ENCODE measurements at regions not wholly inside any gene's neighbourhood (a gene's known extent, or its start where the extent isn't known, plus 50 kb on each side); places are given as distances from the start of the nearest gene placed in this dataset.
"Not testable (repeated sequence)": the region's sequence is repeated elsewhere in the genome, so short reads cannot be mapped to it uniquely, and the experiment has no call there.

DNA sequence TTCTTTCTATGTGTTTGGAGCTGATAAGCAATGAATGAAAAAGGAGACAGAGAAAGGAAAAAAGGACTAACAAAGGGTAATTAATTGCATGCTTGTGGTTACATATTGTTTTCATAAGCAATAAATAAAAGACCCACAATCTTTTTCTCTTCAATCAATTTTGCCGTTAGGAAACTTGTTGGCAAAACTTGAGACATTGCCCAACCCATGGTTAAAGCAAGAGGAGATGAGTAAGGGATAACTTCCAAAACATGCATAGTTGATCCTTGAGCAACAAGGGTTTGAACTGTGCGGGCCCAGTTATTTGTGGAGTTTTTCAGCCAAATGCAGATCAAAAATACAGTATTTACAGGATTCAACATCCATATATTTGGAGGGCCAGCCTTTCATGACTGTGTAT is 572.4 kb downstream of the AMY1C start:
- DNase-seq, result no peak

DNA sequence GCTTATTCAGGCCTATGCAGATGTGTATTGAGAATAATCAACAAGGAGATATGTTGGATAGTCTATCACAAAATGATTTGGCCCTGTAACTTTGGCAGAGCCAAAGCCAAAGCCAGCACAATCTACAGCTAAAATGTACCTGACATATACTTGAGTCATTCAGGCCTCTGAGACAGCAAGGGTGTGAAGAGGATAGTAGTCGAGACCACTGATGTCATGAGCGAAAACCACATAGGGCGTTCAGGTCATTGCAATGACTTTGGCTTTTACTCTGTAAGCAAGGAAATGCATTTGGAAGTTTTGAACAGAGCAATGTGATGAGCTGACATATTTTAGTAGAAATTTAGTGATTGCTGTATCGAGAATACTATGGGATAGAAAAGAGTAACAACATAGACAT is 579.6 kb downstream of the AMY1C start:
- no peak for DNase-seq

DNA sequence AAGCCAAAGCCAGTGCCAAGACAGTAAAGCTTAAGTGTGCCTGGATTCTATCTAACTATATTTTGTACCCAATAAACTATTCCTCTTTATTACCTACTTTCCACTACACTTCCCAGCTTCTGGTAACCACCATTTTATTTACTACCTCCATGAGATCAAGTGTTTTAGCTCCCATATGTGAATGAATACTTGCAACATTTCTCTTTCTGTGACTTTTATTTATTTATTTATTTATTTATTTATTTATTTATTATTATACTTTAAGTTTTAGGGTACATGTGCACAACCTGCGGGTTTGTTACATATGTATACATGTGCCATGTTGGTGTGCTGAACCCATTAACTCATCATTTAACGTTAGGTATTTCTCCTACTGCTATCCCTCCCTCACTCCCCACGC is 582.1 kb downstream of the AMY1C start:
- no peak for DNase-seq

DNA sequence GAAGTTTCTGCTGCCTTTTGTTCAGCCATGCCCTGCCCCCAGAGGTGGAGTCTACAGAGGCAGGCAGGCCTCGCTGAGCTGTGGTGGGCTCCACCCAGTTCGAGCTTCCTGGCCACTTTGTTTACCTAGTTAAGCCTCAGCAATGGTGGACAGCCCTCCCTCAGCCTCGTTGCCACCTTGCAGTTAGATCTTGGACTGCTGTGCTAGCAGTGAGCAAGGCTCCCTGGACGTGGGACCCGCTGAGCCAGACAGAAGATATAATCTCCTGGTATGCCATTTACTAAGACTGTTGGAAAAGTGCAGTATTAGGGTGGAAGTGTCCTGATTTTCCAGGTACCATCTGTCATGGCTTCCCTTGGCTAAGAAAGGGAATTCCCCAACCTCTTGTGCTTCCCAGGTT is 588.2 kb downstream of the AMY1C start:
- not testable (repeated sequence) for DNase-seq

DNA sequence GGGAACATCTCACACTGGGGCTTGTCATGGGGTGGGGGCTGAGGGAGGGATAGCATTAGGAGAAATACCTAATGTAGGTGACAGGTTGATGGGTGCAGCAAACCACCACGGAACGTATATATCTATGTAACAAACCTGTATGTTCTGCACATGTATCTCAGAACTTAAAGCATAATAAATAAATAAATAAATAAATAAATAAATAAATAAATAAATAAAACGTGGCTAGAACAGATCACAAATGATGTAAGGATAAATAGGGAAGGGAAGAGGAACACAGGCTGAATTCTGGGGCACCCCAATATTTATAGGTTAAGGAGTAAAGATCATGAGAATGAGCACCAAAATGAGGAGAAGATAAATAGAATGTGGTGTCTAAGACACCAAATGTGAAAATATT is 592.2 kb downstream of the AMY1C start:
- DNase-seq, result no peak

DNA sequence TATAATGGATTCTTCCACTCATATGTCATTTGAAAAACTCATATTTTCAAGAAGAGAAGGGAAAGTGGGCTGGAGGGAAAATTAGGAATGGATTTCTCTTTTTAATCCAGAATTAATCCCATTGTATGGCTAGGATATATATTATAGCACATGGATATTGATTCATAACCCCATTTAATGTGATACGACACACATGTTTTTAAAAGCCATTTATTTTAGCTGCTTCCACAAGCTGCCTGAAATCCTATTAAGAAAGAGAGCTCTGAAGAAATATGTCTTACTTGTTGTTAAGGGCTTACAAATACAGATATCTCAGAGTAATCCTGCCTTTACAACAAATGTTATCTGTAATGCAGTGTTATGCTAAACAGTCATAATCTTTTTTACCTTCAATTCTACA is 598.6 kb downstream of the AMY1C start:
- no peak for DNase-seq

DNA sequence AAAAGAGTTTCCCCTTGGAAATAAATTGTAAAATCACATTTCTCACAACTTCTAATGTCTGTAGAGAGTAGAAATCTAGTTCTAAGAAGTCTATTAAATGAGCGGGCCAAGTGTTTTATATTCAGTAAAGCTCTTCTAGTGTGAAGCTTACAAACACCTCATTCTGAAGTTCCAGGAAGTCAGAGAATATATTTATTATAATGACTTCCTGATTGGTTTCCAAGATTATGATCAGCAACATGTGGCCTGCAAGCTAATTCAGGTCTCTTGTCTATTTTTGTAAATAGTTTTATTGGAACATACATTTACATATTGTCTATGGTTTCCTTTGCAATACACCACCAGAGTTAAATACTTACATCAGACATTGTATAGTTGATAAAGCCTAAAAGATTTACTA is 603.9 kb downstream of the AMY1C start:
- no peak for DNase-seq

DNA sequence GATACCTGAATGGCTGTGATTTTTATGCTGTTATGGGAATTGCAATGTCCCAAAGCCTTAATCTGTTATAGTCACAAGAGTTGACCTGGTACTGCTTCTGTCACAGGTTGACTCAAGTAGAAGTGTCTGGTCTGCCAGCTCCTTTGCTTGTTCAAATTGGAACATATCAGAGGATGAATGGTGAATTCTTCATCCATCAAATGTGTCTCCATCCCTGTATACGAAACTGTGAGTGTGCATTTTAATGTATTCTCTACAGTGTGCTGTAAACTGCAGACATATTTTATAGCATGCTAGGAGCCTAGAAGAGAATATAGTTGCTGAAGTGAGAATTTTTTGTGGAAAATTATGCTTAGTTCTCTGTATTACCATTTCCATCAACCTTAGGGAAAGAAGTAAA is 608.4 kb downstream of the AMY1C start:
- no peak for DNase-seq

DNA sequence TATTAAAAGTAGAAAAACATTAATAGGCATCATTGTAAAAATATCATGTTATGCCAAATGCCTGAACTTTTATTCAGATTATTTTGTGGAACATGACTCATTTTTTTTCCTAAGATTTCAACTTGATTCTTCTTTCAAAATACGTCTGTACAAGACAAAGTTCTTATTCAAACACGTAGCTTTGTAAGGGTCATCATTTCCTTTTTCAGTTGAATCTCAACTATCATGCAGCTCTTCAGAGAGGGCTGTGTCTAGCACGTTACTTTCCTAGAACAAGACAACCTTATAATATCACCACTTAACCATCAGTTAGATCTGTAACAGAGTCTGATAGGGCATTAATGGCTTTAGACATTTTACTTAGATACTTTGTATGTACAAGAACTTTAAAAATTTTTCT is 608.9 kb downstream of the AMY1C start:
- no peak for DNase-seq

DNA sequence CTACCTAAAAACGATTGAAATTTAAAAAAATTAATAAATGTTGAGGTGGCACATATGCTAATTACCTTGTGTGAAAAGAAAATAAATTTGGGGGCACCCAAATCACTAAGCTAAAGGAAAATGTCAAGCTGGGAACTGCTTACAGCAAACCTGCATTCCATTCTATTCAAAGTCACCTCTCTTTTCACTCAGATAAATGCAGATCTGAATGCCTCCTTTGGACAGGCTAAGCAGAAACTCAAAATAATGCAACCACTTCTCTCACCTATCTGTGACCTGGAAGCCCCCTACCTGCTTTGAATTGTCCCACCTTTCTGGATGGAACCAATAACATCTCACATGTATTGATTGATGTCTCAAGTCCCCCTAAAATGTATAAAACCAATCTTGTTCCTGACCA is 628.7 kb downstream of the AMY1C start:
- DNase-seq, result no peak

DNA sequence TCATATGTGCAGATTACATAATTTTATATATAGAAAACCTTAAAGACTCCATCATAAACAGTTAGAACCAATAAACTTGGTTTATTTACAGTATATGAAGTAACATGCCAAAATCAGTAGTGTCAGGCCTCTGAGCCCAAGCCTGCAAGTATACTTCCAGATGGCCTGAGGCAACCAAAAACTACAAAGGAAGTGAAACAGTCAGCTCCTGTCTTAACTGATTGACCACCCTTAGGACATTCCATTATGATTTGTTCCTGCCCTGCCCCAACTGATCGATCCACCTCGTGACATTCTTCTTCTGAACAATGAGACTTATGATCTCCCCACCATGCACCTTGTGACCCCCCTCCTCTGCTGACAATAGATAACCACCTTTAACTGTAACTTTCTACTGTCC is 630.3 kb downstream of the AMY1C start:
- DNase-seq, result no peak

DNA sequence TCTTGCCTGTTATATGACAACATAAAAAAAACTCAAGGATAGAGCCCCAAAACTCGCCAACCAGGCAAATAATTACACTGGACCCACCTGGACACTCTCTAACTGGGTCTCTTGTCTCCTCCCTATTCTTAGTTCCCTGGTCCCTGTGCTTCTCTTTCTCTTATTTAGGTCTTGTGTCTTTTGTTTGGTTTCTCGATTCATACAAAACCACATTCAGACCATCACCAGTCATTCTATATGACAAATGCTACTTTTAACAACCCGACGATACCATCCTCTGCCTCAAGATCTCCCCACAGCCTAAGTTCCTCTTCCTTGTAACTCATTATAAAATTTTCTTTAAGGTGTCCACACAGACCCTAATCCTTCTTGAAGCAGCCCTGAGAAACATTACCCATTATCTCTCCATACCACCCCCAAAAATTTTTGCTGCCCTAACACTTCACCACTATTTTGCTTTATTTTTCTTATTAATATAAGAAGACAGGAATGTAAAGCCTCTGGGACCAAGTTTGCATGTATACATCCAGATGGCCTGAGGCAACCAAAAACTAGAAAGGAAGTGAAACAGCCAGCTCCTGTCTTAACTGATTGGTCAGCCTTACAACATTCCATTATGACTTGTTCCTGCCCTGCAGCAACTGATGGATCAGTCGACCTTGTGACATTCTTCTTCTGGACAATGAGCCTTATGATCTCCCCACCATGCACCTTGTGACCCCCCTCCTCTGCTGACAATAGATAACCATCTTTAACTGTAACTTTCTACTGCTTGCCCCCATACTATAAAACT is 638.2 kb downstream of the AMY1C start:
- no peak for DNase-seq

DNA sequence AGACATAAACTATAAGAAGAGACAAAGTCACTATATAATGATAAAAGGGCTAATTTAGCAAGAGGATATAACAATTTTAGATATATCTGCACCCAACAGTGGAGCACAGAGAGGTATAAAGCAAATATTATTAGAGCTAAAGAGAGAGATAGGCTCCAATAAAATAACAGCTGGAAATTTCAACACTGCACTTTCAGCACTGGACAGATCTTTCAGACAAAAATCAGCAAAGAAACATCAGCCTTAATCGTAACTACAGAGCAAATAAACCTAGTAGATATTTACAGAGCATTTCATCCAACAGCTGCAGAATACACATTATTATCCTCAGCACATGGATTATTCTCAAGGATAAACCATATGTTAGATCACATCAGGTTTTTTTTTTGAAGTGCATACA is 642.9 kb downstream of the AMY1C start:
- no peak for DNase-seq

DNA sequence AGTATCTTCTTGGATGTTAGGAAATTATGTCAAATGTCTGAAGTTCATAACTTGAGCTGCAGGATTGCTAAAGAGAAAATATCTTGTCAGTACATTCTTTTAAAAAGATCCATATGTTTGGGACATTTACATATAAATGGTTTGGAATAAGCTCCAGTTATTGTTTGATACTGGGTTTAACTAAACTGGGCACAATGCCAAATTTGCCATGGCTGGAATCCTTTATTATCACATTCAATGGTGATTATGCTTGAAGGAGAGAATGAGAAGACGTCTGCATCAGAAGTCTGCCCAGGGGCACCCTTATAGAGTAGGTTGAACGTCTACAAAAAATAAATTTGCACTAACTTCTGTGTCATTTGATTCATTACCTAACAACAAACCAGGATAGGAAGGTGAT is 652.5 kb downstream of the AMY1C start:
- DNase-seq, result no peak

DNA sequence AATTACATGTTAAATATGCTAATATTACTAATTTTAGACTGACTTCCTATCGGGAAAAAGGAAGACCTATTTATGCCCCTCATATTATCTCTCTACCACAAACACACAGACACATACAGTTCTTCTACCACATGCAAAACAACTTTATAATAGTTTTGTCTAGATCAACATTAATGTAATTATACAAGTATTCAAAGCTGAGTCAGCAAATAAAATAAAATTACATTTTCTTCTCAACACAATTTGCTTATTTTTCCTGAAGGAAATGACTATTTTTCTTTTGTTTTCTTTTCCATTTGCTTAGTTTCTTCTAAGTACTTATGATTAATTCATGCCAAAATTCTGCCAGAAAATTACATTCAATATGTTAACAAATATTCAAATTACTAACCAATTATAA is 654.2 kb downstream of the AMY1C start:
- no peak for DNase-seq

DNA sequence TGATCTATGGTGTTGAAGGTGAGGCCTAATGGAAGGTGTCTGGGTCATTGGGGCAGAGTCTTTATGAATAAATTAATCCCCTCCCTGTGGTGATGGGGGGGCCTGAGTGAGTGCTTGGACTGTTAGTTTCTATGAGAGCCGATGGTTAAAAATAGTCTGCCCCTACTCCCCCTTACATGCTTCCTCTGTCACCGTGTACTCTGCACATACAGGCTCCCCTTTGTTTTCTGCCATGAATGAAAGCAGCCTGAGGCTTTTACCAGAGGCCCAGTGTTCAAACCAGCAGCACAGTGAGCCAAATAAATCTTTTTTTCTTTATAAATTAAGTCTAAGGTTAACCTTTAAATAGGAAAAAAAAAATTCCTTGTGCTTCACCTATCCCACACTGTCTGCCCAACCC is 657.0 kb downstream of the AMY1C start:
- DNase-seq, result no peak

DNA sequence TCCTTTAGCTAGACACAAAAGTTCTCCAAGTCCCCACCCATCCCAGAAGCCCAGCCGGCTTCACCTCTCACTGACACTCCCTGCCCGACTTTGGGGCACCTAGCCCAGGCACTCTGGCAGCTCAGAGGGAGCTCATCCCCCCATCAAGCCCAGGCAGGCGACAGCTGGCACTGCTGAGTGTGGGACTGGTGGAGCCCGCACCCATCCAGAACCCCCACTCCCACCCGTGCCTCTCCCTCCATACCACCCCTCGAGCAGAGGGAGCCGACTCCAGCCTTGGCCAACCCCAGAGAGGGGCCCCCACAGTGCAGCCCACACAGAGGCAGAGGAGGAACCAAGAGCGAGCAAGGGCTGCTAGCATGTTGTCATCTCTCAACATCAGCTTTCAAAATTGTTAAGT is 658.6 kb downstream of the AMY1C start:
- no peak for DNase-seq

DNA sequence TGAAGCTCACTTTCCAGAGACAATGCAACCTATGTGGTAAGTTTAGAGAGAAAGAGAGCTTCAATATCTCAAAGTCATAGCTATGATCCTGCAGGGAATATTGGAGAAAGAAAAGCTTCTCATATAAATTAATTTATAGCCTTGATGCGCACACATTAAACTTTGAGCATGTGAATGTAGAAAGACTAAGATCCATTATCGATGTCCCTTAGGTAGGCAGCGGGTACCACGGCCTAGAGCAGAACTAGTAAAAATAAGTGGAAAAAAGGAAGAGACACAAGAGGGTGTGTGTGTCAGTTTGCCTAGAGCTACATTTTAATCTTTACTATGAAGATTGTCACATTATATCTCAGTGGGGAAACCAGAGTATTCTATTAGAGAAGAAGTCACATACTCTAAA is 685.6 kb downstream of the AMY1C start:
- DNase-seq, result no peak

DNA sequence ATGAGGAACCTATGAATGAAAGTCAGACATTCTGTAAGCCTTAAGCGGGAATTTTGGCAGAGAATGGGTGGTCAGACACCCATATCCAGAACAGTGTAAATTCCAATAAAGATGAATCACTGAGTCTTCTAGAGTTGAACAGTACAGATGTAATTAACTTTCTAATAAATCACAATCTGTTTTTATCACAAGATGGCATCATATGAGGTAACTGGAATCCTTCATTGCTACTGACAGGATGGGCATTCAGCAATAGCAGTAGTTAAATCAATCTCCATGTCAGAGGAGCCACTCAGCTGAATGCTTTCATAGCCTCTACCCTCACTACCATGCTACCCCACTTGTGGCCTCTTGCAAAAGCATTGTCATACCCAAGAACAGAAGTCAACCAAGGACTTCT is 690.3 kb downstream of the AMY1C start:
- DNase-seq, result no peak

DNA sequence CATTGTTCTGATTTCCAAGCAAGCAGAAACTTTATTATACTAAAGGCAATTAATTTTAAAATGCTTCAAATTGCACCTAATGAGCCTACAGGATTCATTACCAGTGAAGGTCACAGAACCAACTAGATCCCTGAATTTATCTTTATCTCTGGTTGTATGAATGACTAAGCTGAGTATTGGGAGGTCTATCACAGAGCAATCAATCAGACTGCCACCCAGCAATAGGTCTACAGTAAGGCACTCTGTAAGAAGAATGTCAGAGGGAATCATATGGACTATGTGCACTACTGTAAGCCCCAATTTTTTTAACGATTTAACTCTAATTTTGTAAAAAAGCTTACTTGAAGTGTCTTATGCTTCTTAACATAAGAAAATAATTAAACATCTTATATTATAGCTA is 707.0 kb downstream of the AMY1C start:
- no peak for DNase-seq

DNA sequence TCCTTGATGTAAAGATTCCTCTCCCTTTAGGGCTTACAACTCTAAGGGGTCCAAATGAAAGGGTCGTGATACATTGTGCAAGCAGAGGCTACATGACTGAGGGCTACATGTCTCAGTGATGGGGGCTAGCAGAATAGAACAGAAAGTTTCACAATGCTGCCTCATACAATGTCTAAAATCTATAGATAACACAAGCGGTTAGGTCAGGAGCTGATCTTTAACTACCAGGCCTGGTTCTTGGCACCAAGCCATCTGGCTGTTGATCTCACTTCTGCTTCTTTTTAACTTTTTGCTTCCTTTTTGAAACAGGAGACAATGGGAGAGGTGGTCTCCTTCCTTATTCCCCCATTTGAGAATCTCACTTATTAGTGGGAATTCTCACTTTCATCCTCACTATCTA is 710.2 kb downstream of the AMY1C start:
- DNase-seq, result no peak

DNA sequence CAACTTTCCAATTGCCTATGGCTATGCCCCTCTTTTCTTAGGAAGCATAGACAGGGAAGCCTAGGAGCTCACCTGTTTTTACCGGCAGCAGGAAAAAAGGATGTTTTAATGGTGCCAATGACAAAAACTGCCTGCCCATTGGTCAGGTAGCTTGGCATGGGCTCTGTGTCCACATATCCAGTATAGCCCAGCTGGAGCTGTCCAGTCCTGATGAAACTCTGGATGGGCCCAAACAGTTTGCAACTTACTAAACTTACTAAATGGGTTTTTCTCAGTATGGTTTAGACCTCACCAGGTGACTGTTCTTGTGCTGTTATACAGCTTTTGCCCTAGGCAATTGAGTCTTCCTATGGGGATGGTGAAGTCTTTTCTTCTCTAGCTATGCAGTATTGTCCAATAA is 711.2 kb downstream of the AMY1C start:
- DNase-seq, result no peak

DNA sequence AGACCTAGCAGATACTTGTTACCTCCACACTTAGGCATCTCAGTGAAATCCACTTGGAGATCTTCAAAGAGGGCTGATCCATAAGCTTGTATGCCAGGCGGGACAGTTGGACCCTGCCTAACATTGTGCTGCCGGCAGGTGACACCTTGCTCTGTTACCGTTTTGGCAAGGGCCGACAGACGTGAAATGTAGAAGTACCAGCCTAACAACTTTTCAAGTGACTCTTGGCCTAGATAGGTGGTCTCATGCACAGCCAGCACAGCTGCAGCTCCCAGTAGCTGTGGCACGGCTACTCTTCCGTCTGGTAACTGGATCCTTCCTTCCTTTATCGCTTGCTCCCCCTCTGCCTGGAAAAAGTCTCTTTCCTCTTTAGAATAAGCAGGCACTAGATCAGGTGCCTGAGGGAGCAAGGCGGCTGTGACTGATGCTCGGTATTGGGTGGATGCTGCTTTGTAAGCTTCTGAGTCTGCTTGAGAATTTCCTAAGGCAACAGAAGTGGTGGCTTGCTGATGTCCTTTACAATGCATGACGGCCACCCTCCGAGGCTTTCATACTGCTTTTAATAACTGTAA is 713.5 kb downstream of the AMY1C start:
- no peak for DNase-seq

DNA sequence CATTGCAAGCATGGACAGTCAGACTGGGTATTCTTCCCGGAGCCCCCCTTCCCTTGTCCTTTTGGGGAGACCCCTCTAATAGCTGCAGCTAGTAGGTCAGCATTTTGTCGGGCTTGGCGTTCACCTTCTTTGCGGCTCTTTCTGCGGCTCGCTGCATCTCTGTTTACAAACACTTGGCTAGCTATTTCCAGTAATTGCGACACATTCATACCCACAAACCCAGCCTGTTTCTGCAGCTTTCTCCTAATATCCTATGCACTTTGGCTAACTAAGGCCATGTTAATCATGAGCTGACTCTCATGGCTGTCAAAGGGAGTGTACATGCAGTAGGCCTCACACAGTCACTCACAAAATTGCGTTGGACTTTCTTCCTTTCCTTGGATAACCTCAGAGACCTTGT is 716.4 kb downstream of the AMY1C start:
- DNase-seq, result no peak

DNA sequence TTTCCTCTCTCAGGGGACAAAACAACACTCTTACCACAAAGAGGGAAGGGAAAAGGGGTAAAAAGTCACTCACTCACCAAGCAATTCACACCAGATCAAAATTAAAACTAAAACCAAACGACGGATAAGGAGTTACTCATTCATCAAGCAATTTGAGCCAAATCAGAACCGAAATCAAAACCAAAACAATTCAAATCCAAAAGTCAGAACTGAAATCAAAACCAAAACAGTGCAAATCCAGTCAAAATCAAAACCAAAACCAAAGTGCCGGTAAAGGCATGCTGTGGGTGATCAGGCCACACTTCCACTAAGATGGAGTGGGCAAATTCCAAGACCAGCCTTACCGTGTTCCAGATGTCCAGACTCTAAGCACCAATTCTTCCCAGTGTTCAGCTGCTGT is 717.9 kb downstream of the AMY1C start:
- no peak for DNase-seq
